DMS53 (cell line): ENCODE measurements at regions not wholly inside any gene's neighbourhood (a gene's known extent, or its start where the extent isn't known, plus 50 kb on each side); places are given as distances from the start of the nearest gene placed in this dataset.

Source experiments
- DNase-seq: peaks from one replicate; lab custom pipeline; 2025; lab: John Stamatoyannopoulos, UW

DNA sequence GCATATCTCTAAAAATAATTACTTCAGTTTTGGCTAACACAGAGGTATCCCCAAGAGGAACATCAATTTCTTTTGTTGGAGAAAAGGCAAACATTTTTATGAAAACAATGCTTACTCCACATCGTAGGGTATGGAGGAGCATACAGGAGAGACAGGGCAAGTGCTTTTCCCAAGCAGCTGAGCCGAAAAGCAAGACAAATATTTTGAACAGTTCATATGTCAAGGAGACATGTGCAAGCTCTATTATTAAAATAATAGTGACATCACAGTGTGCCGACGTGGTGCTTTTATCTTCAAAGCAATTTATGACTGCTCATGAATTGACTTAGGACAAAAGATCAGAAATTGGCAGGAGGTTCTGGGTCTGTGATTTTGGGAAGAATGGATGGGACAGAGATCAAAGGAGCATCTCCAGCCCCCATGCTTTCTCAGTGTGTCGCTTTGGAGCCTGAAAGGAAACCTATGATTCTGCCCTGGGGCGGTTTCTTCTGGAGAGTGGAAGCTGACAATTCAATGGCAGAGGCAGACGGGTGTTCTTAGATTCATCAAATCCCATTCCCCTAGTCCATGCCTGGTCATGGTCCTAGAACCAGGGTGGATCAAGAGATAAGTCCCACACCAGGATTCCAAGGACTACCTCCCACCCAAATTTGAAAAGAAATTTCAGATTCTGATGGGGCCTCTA, 97.1 kb downstream of the JCAD start:
- DNase-seq: no peak

DNA sequence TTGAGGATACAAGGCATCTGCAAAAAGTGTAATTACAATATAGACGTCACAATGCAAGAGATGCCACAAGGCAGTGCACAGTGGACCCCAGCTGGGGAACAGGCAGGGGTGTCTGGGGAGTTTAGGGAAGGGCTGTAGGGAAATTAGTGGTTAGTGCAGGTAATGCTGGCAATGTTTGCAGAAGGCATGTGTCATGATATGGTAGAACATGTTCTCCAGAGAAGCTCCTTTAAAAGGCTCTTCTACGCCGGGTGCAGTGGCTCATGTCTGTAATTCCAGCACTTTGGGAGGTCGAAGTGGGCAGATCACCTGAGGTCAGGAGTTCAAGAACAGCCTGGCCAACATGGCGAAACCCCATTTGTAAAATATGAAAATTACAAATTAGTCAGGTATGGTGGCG, 98.0 kb downstream of the JCAD start:
- DNase-seq: no peak

GRCh38 chr10:29960261-29960660, 99.1 kb downstream of the JCAD start:
- DNase-seq: no peak

DNA sequence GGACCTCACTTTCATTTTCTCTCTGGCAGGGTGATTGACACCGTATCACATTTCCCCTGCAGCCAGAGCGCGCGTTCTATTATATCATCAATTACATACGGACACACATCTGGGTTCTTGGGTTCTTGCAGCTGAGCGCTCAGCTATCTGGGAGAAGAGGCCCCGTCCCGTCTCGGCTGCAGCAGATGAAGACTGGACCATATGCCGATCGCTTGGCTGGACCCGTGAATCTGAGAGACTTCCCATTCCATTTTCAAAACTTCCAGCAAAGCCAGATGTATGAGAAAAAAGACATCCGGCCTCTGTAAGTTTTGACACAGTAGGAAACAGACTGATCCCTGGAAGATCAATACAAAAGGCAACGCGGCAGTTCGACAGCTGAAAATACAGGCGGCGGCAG, 99.8 kb downstream of the JCAD start:
- no peak for DNase-seq

DNA sequence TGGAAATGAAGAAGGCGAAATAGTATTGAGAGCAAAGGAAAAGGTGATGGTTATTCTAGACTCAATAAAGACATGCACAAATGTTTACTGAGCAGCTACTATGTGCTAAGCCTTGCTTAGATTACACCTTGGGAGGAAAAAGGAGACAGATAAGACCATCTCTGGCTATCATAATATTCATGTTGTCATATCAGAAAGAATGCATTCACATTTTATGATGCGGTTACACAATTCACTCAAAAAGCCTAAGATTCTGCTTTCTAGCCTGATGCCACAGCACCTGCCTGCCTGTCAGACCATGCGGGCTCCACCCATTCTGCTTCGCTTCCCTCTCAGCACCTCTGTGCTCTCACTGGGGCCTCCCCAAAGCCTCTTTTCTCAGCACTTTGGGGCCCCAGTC, 100.9 kb downstream of the JCAD start:
- no peak for DNase-seq

DNA sequence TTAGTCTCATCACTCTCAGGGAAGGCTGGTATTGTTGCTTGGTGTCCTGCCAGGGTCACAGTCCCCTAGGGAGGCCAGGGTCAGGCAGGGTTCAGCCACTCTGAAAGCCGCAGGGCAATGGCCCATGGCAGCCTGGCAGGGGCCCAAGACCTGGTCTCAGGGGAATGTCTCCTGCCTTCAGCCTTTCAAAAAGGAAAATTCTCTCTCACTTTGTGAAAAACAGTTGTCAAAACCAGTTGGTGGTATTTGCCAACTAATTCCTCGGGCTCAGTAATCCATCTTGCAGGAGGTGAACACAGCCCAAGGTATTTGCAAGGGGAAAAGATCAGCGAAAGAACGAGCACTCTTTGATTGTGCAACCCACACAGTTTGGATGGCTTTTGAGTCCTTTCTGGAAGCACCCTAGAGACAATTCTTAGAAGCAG, 101.5 kb downstream of the JCAD start:
- DNase-seq: no peak

GRCh38 chr10:29957236-29957635, 102.2 kb downstream of the JCAD start:
- no peak for DNase-seq

DNA sequence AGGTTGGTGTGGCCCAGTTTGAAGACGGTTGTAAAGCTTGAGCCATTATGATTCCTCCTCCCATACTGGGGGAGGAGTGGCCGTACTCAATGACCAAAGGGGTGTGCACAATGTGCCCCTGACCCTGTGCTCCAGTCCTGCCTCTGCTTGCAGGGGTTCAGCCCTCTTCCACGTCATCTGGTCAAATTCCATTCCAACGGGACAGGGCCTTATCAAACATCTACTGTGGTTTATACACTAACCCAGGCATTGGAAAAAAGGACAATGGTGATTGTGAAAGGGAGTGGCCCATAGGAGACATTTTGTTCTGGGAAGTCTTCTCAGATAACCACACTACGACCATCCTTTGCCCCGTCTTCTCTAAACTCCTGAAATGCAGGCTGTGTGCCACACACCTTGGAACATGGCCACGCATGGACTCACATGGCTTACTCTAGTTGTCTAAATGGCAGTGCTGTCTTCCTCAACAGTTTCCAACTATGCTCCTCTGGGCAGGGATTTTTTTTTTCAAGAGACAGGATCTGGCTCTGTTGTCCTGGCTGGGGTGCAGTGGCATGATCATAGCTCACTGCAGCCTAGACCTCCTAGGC, 103.0 kb downstream of the JCAD start:
- no peak for DNase-seq

DNA sequence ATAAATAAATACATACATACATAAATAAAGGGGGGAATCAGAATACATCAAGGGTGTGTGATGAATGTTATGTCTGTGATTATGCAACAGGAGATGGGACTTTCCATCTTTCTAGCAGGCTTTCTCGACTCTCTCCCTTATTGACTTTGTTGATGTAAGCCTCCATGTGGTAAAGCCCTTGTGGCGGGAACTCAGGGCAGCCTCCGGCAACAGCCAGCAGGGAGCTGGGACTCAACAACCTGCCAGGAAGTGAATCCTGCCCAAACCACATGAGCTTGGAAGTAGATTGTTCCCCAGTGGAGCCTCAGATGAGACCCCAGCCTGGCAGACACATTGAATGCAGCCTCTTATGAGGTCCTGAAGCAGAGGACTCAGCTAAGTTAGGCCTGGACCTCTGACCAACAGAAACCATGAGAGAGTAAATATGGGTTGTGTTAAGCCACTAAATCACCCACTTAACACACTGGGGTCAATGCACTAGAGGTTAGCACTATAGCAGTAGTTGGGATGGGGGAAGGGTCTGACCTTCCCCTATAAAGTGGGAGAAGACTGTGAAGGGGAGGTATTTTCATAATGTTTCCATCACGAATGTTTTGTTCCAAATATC, 104.0 kb downstream of the JCAD start:
- peak; percentile 54 for DNase-seq

- no peak for DNase-seq
Measured at GRCh38 chr10:29951441-29951931, 107.9 kb downstream of the JCAD start.

GRCh38 chr10:29950391-29950790, 109.0 kb downstream of the JCAD start:
- DNase-seq: no peak

DNA sequence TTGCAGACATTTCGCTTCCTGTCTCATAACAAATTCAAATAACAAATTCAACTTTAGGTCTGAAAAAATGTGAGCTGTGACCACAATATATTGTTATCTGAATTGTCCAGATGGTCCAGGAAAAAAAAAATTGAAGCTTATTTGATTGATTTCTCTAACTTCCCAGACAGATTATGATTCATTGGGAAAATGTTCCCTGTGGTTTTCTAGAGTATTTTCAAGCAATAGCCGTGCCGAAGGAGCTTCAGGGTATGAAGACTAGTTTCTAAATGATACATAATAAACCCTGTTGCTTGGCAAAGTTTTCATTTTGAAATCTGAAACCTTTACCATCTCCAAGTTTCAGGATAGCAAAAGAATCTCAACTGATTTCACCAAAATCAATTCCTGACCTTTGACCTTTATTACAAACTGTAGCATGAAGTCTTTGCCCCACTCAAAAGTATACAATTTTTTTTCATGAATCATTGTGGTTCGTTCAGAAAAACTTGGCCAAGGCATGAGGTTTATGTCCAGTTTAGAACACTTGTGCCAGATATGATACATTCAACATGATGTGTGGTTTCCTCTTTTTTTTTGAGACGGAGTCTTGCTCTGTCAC, 109.9 kb downstream of the JCAD start:
- no peak for DNase-seq

DNA sequence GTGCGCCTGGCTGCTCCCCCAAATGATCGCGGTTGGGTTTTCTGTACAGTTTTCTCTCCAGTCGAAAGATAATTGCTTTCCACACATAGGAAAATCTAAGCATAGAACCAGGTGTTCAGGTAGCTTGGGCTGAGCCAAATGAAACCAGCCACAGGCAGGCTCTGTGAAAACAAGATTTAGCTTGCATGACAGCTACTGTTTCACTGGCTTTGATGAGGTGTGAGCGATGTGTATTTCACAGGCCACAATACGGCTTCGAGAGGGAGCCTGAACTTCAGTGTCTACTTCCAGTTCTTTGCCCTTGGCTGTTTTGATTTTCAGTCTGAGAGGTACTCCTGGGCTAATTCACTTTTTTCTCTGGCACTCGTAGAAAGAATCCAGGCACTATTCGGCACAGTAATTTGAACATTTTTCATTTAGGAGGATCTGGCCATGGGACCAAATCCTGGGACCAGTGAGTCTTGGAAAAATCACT, 110.5 kb downstream of the JCAD start:
- DNase-seq: no peak

GRCh38 chr10:29947701-29948060, 111.7 kb downstream of the JCAD start:
- no peak for DNase-seq

- no peak for DNase-seq
Measured at GRCh38 chr10:29946953-29947700, 112.3 kb downstream of the JCAD start.

DNA sequence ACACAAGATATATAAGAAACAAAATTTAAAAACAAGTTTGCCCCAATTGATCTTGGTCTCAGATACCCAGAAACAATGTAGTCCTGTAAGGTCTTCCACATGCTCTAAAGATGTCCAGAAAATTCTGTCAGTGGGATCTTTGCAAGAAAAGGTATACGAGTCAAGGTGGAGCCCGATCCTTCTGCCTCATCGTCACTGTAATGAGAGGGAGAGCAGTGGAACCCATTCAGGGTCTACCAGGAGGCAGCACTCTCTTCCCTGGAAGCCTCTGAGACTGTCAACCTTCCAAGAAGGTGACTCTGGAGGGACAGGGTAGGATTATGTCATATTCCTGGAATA, 112.8 kb downstream of the JCAD start:
- DNase-seq: no peak

- no peak for DNase-seq
Measured at GRCh38 chr10:29941476-29941875, 117.9 kb downstream of the JCAD start.

DNA sequence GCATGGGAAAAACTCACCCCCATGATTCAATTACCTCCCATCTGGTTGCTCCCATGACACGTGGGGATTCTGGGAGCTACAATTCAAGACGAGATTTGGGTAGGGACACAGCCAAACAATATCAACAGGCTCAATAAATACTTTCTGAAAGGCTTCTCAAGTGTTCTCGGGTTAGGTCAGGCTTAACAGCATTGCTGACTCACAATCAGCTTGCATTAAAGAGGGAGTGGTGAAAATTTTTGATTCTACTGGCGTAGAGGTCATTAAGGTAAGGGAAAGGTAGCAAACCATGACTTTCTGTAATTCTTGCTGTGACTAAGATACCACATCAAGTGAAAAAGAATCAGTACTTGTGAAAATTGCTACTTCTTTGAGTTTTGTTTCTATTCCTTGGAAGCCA, 126.4 kb downstream of the JCAD start:
- DNase-seq: no peak

GRCh38 chr10:29931833-29932232, 127.6 kb downstream of the JCAD start:
- no peak for DNase-seq

DNA sequence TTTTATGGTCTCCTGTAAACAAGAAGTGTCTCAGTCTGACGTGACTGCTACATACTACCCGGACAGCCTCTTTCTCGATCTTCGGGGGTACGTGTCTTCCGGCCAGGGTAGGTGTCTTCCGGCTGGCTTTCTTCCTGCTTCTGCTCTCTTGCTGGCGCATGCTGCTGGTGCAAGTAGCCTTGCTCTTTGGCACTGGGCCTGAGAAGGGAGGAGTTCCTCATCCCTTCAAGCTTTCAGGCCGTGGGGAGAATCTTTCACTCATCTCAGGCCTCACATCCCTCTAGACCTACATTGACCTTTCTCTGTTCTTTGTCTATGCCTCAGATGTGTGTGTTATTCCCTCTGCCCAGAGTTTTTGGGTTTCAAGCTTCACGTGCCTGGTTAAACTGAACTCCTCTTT, 130.4 kb downstream of the JCAD start:
- no peak for DNase-seq

- DNase-seq: peak; percentile 7
Measured at GRCh38 chr10:29926693-29927048, 132.7 kb downstream of the JCAD start.
